ENCODE measurements at regions not wholly inside any gene's neighbourhood (a gene's known extent, or its start where the extent isn't known, plus 50 kb on each side); places are given as distances from the start of the nearest gene placed in this dataset.

DNA sequence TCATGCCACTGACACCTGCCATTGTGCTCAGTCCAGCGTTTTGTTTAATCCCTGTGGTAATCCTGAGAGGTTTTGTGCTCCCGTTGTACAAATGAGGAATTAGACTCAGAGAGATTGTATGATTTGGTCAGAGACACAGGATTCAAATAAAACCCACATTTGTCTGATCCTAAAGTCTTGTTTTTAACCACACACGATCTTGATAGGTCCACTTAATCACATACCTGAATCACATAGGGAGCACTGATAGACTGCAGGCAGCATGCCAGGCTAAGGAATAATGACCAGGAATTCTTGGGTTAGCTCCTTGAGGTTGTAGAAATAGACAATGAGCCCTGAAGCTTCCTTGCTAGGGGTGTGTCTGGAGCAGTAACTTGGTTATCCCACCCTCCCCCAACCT lies 202.6 kb upstream of the RGS6 start:
- no peak for DNase-seq

DNA sequence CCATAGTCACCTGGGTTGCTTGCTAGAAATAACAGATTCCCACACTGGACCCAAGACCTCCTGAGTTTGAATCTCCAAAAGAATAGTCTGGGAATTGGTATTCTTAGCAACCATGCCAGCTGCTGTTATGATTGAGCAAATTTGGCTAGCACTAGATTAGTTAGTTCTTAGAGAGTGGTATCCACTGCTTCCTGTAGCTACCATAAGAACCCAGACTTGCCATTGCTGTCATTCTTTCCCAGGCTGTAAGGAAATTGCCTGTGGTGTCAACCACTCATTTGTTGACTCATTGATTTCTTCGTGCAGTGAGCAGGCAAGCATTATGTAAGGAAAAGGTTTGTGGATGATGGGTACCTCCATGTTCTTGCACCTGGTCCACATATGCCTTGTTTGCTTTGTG lies 201.8 kb upstream of the RGS6 start:
- no peak for DNase-seq

DNA sequence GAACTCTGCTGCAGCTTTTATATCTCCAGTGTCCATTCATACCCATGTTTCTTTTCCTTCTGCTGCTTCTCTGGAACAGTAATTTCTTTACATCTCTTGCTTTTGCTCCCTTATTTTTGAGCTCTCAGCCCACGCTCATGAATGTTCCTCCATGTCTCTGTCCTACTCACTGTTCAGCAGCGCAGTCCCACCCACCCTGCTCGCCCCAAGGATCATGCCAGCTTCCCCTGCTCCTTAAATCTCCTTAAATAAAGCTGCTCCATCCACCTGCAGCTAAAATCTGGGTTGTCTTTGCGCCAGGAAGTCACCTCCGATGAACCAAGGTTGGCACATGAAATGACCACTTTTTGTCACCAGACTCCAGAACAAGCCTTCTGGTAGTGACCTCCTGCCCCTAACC lies 201.1 kb upstream of the RGS6 start:
- DNase-seq, result no peak

DNA sequence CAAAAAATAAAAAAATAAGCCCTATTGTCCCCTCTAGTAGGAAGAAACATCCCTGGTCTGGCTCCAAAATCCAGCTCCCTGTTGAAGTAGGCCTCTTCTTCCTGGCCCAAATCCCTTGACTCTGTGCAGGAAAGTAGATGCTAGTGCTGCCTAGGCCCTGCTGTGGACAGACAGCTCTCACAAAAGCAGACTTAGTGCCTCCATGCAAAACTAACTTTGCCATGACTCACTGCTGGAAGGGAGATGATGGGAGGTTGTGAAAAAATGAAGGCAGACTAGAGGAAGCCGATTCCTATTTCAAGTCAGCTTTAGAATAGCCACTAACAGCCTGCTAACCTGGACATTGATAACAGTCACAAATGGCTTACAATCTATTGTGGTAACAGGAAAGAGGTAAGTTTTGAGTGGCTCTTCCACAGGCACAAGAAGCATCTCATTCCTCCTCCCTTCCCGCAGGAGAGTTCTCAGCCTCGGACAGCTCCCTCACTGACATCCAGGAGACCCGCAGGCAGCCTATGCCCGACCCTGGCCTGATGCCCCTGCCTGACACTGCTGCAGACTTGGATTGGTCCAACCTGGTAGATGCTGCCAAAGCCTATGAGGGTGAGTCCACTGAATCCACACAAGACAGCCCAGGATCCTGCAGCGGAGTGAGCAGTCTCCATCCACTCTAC lies 198.9 kb upstream of the RGS6 start:
- no peak for DNase-seq

DNA sequence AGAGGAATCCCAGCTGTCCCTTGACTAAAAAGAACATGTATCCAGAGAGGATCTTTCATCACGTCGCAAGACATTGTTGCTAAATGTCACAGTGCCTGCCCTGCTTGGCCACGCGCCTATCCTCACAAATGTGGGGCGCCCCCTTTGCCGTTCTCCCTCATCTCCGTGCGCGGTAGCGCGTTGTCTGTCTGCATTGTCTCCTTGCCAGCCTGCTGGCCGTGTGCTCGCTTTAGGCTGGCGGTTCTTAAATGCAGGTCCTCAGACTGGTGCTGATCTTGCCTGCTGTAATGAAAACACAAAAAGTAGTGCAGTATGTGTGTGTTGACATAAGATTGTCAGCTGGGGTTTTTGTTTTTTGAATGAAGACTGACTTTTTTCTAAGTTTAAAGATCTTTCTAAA lies 198.2 kb upstream of the RGS6 start:
- no peak for DNase-seq

DNA sequence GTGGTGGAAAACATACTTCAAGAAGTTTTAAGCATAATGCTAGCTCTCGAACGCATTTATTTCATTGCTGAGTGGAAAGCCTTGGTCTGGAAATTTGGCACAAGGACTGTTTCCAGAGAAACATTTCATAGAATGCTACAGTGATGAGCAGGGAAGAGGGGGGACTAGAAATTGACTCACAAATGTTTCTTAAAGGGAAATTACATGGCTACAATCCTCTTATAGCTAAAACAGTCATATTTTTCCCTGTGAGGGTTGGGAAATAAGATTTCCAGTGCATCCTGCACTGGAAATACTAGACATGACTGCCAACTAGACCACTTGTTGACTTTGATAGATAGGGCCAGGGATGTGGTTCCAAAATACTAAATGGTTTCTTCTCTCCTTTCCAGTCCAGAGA lies 197.3 kb upstream of the RGS6 start:
- DNase-seq, result no peak

DNA sequence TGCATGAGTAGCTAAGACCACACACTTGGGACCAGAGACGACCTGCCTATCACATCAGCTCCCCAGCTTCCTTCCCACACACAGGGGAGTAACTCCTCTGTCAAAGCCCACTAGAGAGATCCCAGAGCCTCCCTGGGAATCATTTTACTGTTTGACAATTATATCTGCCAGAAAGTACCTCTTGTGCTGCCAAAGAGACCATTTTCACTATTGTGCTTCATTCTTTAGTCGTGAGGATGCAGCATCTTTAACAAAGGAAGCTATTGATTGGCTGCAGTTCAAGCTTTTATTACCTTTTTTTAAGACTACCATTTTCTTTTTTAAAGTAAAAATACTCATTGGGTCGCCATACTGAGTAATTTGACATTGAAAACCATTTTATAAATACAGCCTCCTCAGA lies 194.5 kb upstream of the RGS6 start:
- no peak for DNase-seq

DNA sequence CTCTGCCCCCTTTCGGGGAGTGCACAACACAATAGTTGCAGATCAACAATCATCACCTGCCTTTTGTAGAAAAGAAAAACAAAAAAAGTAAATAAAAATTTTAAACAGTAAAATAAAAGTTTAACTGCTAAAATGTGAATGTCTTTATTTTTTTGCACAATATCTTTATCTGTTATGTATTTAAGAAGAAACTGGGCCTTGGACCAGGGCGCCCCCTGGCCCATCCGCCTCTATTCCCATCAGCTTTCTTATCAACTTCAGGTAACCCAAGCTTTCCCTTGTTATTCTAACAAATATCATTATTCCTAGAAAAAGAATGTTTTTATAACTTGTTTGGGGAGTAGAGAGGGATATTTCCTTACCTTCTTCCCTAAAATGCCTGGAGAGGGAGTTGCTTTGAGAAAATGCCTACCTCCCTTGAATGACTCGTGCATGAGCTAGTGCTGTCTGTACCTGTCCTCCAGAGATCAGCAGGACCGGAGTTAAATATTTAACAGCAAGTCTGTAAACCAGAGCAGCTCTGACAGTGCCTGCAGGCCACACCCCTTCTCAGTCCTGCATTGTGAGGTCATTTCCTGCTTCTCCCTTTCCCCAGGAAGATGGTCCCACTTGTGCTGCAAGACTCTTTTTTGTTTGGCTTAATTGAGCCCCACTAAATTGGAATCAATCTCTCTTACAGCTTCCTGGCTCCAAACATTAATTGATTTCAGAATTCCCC lies 192.8 kb upstream of the RGS6 start:
- DNase-seq, result peak; percentile 26

DNA sequence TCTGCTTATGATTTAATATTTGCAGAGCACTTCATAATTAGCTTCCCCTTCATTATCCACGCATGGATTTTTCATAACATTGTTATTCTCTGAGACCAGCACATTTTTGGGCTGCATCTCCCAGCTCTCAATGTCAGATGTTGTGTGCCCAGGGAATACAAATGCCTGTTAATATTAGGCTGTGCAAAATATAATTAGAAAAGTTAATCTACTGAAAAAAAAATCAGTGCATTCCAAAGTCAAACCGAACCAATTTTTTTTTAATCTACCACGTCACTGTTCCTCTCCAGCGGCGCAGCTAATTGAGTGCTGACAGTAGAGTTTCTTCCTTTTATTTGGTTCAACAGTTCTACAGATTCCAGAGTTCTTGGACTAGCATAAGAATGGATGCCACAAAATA lies 191.0 kb upstream of the RGS6 start:
- no peak for DNase-seq

DNA sequence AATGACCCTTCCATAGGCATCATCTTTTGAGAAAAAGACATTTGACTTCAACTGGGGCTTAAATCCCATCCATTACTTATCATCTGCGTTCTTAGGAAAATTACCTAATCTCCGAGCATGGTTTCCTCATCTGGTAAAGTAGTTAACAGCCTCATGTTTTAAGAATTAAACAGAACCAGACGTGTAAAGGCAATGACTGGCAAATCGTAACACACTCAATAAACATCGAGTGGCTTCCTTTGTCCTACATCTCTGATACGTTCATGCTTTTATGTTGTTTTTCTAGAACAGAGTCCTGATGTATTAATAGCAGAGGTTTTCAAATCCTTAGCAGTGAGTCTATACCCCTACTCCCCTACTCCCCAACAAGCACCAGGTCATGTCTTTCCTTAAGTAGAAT lies 189.7 kb upstream of the RGS6 start:
- DNase-seq, result no peak

DNA sequence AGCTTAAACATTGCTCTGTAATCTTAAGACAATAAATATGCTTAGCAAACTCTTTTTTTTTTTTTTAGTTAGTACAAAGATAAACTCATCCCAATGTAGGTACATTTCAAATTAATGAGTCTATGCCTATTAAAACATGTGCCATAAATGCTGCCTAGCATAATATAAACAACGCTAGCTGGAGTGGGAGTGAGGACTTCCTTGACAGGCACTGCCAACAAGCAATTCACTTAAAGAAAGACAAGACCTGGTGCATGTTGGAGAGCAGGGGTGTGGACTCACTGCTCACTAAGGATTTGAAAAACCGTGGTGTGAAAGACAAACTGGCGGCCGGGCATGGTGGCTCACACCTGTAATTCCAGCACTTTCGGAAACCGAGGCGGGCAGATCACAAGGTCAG lies 187.2 kb upstream of the RGS6 start:
- DNase-seq, result no peak

DNA sequence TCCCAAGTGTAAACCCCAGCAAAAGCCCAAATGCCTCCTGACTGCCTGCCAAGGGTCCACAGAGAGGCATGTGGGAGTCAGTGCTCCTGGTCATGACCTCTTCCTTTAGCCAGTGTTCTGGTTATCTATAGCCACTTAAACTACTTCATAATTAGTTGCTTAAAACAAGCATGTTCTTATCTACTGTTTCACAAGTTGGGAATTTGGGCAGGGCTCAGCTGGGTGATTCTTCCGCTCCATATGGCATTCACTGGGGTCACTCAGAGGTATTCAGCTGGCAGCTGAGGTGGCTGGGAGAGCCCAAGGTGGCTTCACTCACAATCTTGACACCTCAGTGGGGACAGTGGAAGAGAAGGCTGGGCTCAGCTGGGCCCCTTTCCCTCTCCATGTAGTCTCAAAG lies 184.0 kb upstream of the RGS6 start:
- DNase-seq, result no peak

DNA sequence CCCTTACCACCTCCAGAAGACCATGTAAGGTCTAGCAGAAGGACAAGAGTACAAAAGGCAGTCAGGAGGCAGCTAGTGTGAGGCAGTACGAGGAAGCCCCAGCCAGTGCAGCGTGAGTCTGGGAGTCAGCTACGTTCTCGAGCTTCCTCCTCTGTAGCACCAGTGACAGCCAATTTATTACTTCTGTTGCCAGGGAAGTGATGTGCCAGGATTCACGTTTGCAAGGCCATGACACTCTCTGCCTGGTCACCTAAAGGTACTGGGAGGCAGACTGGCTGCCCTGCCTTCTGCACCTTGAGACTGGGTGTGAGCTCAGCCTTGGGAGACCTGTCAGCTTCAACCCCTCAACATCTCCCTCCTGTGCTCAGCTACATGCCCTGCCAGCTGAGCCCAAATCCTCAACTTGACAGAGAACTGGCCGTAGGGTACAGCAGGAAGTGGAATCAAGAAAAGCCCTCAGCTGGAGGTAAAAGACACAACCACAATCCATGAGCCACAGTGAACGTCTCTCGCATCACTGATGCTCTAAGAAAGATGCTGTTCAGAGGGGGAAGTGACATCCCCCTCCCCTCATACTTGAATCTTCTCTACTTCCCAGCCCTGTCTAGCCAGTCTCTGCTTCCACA lies 182.5 kb upstream of the RGS6 start:
- no peak for DNase-seq

DNA sequence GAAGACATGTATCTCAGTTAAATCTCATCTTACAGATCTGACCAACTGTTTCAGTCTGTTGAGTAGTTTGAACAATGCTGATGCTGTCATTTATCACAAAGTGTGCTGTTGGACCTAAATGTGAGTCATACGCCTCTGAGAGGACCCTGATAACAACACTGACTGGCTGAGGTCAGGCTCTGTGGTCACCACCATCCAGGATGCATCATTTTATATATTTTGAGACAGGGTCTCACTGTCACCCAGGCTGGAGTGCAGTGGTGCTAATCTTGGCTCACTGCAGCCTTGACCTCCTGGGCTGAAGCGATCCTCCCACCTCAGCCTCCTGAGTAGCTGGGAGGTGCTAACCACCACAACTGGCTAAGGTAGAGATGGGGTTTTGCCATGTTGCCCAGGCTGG lies 181.0 kb upstream of the RGS6 start:
- DNase-seq, result peak; percentile 72

DNA sequence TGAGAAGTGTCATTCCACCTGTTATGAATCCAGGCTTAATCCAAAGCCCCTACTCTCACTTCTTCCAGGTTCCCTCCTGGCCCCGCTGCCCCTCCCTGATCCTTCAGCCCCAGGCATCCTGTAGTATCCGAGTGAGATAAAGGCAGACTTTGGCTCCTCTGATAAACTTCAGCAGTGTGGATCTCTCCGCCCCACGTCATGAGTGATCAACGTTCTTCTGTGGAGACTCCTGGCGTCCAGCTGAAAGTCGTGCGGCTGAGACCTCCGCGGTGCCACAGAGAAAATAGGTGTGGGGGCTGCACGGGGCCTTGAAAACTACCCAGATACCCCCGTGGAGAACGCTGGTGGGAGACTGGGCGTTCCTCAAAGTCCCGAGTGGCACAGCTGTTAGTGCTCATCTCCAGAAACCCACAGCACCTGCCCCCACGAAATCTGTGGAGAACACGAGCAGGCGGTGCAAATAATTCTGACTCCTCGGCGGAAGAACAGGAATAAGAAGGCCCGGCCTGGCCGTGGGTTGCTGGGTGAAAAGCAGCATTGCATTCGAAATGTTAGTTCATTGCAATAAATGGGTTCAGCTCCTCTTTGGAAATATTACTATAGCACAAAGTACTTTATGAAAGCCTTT lies 180.0 kb upstream of the RGS6 start:
- no peak for DNase-seq

DNA sequence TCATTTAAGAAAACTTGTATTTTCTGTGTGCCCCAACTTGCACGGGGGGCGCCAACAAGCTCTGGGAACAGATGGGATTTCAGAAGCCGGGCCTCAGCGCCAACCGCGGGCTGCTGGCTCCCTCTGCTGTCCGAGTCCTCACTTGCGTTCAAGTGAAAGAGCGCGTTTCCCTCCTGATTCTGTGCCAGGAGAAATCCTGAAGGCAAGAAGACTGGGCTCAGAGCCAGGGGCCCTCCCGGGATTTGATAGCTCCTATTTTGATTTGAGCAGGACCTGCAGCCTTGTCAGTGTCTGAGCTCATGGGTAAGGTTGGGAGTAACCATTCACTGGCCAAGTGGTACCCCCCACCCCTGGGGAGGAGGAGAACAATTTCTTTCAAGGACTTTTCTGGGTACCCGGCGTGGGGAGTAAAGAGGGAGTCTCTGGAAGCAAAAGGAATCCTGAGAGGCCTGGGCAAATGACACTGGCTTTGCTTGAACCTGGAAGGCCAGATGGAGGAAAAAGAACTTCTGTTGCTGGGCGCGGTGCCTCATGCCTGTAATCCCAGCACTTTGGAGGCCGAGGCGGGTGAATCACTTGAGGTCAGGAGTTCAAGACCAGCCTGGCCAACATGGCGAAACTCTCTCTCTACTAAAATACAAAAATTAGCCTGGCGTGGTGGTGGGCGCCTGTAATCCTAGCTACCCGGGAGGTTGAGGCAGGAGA lies 179.0 kb upstream of the RGS6 start:
- DNase-seq, result peak; percentile 85

DNA sequence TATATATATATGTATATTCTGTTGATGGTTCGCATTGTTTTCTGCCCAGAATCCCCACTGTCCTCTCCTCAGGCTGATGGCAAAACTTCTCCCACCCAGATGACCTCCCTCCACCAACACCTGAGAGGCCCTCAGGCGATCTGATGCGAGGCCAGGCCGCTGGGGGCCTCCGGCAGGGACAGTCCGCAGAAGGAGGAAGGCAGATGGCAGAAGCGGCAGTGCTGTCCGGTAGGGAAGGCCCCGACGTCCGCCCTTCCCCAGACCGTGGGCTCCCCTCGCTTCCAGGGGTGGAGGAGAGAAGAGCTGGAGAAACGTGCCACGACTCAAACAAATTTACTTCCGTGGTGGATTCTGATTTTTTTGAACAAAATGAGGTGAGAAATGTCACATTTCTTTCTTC lies 178.3 kb upstream of the RGS6 start:
- no peak for DNase-seq

DNA sequence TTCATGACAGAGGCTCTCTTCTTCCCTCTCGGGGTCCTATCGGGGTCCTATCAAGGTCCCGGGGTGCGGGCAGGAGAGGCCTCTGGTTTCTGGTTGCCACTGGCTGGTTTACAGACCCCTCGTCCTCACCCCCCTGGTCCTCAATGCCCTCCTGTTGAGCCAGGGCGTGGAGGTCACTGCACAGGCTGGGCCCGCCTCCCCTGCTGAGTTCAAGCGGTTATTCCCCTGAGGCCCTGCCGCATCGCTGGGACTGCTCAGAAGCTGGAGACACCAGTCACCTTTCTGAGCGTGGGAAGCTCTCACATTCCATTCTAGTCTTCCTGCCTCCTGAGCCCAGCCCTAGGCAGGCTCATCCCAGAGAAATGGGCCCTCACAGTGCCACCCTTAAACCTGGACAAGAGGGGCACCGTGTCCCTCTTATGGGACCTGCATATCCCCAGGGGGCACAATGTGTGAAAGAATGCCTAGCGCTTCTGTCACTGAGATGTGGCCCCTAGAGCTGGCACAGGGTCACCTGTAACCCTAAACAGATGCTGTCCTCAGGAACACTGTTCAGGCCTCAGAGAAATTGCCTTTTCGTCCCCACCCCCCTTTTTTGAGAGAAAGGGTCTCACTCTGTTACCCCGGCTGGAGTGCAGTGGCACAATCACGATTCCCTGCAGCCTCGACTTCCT lies 177.7 kb upstream of the RGS6 start:
- no peak for DNase-seq

DNA sequence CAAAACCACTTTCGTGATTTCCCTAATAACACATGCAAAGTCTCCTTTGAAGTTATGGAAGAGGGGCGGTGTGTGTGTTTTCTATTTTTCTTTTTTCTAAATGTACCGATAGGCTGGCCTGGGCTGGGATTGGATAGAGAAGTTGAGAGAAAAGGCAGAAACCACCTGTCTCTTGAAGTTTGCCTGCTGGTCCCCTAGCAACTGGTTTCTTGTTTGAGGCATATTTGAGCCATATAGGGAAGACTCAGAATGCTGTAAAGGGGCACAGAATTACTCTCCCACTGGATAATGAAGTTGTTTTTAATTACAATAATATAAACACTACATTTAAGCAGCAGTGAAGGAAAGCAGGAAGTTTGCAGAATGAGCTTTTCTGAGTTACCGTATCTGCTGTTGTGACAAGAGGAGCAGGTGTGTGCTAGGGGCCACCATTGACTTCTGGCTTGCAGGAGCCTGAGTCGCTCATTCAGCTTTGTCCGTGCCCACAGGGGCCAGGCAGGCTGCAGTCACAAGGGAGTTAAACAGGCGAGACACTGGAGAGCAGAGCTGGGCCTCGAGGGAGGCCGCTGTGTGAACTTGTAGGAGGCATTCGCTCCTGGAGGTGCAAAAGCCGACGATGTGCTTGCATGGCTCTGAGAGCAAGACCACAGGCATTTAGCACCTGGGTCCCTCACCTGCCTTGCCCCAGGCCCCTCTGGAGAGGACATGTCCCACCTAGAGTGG lies 173.8 kb upstream of the RGS6 start:
- DNase-seq, result no peak

DNA sequence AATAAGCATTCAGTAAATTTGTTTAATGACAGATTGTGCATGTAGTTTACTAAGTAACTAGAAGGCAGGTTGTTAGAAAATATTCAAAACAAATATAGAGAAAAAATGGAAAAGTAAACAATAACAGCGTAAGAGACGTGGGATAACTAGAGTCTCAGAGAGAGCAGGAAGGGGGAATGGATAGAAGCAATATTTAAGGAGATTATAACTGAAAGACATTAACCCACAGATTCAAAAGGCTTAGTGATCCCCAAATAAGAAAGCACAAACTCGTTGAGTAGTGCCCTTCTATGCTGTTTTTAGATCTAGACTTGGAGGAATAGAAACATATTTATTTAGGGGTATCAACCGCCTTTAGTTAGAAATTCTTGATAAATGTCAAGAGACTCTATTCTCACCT lies 169.7 kb upstream of the RGS6 start:
- no peak for DNase-seq

DNA sequence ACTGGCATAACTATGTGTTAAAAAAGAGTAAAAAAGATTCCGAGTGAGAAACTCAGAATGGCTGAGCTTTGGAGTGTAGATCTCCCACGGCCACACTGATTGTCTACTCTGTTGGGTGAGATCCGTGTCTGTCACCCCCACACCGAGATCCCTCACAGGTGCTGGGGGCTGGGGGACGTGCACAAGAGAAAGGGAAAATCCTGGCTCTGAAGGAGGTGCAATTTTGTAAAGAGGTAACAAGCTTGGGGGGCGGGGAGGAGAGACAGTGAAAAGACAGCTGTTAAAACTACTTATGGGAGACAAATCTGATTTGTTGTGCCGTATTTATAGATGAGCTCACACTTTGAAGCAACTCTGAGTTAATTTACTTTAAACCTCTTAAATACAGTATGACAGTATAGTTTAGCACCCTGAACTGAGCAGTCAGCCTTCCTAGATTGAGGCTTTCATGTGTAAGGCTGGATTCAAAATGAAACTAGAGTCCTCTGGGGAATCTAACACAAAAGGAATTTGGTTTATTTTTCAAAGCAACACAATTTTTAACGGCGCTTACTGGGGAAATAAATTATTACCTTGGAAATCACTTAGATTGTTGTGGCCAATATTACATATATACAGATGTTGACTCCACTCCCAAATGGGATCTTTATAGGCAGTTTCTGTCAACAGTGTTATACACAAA lies 167.4 kb upstream of the RGS6 start:
- no peak for DNase-seq

DNA sequence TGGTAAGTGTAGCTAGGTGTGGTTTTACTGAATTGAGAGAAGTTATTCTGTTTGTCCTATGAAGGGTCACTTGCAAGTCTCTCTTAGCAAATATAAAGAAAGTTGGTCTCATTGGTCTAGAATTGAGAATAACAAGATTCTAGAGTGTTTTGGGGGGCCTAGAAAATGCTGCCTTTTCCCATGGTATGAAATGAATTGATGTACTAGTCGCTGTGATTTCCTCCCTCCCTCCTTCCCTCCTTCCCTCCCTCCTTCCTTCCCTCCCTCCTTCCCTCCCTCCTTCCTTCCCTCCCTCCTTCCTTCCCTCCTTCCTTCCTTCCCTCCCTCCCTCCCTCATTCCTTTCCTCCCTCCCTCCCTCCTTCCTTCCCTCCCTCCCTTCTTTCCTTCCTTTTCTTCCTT lies 166.7 kb upstream of the RGS6 start:
- DNase-seq, result no peak

Data from hematopoietic multipotent progenitor cell treated with erythropoietin and hydrocortisone succinate and interleukin-3 and kit ligand, for 6 days (in vitro differentiated cells).